ENCODE measurements at regions not wholly inside any gene's neighbourhood (a gene's known extent, or its start where the extent isn't known, plus 50 kb on each side); places are given as distances from the start of the nearest gene placed in this dataset.

GRCh38 chr9:25602400-25603044, 75.7 kb downstream of the TUSC1 start:
- TF ChIP-seq CTCF (IDR thresholded peaks at IDR 0.05) (no peak), POLR2A (IDR thresholded peaks at IDR 0.05) (no peak)
